ENCODE measurements at regions not wholly inside any gene's neighbourhood (a gene's known extent, or its start where the extent isn't known, plus 50 kb on each side); places are given as distances from the start of the nearest gene placed in this dataset.

- TF ChIP-seq, protein P1, sequence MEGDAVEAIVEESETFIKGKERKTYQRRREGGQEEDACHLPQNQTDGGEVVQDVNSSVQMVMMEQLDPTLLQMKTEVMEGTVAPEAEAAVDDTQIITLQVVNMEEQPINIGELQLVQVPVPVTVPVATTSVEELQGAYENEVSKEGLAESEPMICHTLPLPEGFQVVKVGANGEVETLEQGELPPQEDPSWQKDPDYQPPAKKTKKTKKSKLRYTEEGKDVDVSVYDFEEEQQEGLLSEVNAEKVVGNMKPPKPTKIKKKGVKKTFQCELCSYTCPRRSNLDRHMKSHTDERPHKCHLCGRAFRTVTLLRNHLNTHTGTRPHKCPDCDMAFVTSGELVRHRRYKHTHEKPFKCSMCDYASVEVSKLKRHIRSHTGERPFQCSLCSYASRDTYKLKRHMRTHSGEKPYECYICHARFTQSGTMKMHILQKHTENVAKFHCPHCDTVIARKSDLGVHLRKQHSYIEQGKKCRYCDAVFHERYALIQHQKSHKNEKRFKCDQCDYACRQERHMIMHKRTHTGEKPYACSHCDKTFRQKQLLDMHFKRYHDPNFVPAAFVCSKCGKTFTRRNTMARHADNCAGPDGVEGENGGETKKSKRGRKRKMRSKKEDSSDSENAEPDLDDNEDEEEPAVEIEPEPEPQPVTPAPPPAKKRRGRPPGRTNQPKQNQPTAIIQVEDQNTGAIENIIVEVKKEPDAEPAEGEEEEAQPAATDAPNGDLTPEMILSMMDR (conservative IDR thresholded peaks at IDR 0.05 in 1 of 2, IDR thresholded peaks at IDR 0.05 in 1 of 2; ENCODE audit: extremely low read depth in 1 of 2, insufficient read depth in 1 of 2, low read depth in 1 of 2, low read length in 2 of 2): no peak
- TF ChIP-seq EZH2 (IDR thresholded peaks at IDR 0.05; ENCODE audit: borderline replicate concordance, low read length): no peak
These were observed 100.0 kb upstream of the EGR2 start for GRCh38 chr10:62916141-62916603.

Measured in mammary epithelial cell (primary cell).